CD4-positive, alpha-beta T cell treated with Interleukin-12 subunit alpha and Interleukin-12 subunit beta, for 1 hour (primary cell): ENCODE measurements at regions not wholly inside any gene's neighbourhood (a gene's known extent, or its start where the extent isn't known, plus 50 kb on each side); places are given as distances from the start of the nearest gene placed in this dataset.
"Not testable (repeated sequence)": the region's sequence is repeated elsewhere in the genome, so short reads cannot be mapped to it uniquely, and the experiment has no call there.

Experiments used
- DNase-seq: peaks from one replicate; pipeline ENCODE4 v3.0.0-alpha.2; 2020

GRCh38 chr1:181173761-181174447 lies 85.4 kb downstream of the IER5 start:
- DNase-seq, result no peak

- no peak for DNase-seq
Measured at GRCh38 chr1:181174861-181175260, 86.4 kb downstream of the IER5 start.

- DNase-seq, result no peak
Measured at GRCh38 chr1:181175356-181175910, 86.9 kb downstream of the IER5 start.

DNA sequence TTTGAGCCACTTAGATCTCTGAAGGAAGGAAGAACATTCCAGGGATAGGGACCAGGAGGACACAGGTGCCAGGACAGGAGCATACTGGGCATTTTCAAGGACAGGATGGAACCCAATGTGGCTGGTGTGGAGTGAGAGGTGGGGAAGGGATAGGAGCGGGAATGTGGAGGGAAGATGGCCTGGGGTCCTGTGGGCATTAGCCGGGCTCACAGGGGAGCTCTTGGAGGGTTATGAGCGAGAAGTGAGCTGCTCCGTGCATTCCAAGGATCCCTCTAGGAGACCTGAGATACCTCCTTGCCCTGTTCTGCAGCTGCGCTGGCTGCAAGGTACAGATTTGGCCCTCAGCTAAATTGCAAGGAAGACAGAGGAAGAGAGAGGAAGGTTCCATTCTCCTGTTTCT lies 87.5 kb downstream of the IER5 start:
- DNase-seq, result no peak

DNA sequence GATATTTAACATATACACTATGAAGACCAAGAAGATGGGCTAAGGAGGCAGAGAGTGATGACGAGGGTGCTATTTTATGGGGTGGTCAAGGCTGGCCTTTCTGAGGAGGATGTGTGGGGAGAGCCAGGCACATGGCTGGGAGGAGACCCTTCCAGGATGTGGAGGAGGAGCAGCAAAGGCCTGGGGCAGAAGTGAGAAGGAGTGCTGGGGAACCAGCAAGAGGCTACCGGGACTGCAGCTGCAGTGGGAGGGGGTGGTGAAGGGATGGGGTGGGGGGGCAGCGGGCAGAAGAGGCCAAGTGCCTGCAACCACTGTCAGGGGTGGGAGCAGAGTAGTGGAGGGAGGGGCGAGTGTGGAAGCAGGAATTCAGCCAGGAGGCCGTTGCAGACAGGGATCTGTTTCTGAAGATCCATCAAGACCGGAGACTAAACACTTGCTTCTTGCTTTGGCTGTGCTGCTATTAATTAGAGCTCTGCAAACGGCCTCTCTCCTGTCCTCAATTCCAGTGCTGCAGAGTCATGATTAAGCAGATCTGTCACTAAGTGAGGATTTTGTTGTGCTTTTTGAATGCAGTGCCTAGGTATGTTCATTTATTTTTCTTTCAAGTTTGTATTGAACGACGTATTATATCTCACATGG lies 89.9 kb downstream of the IER5 start:
- no peak for DNase-seq

- DNase-seq, result no peak
Measured at GRCh38 chr1:181179279-181179986, 90.9 kb downstream of the IER5 start.

DNA sequence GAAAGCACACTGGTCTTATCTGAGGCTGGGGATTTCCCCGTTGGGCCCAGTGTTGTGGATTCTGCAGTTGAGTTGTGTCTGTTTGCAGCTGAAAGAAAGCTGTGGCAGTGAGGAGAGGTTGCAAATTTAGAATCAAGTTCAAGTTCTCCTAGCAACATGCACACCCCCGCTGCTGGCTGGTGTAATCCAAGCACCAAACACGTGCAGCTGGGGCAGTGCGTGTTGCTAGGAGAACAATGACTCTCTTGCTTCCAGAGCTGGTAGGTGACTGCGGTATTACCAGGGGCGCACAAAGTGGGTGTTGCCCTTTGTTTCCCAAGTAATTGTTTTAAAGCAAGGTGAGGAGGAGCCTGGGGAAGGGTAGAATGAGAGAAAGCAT lies 91.5 kb downstream of the IER5 start:
- DNase-seq, result peak; percentile 23

DNA sequence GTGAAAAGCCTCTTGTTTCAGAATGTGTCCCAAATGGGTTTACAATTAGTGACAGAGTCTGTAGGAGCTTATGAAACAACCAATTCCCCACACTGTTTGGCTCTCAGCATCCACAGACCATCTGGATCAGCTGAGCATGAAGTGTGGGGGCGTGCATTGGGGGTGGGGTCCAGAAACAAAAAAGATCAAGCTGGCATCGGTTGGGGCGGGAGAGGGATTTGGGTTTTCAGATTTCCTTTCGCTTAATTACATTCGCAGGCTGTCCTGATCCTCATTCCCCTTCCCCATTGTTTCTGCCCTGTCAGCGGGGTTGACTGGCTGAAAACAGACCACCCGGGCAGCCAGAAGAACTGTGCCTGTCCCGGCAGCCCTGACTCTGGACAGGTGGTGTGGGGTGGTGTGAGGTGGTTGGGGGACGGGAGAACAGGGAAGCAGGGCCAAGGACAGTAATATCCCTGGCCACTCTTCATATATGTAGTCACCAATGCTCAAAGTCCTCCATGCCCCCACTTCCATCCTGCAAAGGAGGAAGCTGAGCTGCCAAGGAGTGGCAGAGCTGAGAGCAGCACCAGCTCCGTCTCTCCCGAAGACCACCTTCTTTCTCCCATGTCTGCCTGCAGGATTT lies 92.0 kb downstream of the IER5 start:
- DNase-seq, result no peak

GRCh38 chr1:181181792-181182585 lies 93.5 kb downstream of the IER5 start:
- DNase-seq, result no peak

DNA sequence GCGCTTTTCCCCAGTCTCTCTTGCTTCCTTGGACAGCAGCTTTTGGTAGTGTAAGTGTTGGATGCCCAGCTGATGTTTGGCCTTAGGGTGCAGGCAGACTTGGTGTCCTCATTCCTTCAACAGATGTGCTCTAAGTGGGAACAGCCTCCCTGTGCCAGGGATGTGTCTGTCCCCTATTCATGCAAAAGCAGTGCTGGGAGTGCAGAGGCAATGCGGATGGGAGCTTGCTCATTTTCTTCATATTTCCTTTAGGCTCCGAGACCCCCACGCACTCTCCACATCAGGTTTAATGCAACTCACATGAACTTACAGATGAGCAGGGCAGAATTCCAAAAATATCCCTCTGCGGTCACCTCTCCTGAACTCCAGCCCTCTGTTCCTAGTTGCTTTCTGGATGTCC lies 96.1 kb downstream of the IER5 start:
- no peak for DNase-seq

GRCh38 chr1:181185461-181185860 lies 97.0 kb downstream of the IER5 start:
- DNase-seq, result no peak

GRCh38 chr1:181186133-181186532 lies 97.6 kb downstream of the IER5 start:
- not testable (repeated sequence) for DNase-seq

GRCh38 chr1:181187337-181188126 lies 99.0 kb downstream of the IER5 start:
- no peak for DNase-seq

DNA sequence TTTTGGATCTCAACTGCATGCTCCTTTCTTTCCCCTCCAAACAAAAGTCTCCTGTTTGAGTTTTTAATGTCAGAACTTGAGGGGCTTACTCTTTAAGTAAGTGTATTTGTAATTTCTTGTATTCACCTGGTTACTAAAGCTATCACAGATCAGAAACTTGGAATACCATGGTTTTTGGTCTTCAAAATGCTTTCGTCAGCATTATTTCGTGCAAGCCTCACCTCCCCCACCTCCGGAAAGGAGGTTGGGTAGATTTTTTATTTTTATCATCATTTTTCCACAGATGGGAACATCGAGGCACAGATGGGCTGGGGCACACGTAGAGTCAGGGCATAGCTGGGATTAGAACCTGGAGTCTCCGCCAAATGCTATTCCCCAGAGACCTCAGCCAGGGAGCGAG lies 100.7 kb downstream of the IER5 start:
- no peak for DNase-seq

DNA sequence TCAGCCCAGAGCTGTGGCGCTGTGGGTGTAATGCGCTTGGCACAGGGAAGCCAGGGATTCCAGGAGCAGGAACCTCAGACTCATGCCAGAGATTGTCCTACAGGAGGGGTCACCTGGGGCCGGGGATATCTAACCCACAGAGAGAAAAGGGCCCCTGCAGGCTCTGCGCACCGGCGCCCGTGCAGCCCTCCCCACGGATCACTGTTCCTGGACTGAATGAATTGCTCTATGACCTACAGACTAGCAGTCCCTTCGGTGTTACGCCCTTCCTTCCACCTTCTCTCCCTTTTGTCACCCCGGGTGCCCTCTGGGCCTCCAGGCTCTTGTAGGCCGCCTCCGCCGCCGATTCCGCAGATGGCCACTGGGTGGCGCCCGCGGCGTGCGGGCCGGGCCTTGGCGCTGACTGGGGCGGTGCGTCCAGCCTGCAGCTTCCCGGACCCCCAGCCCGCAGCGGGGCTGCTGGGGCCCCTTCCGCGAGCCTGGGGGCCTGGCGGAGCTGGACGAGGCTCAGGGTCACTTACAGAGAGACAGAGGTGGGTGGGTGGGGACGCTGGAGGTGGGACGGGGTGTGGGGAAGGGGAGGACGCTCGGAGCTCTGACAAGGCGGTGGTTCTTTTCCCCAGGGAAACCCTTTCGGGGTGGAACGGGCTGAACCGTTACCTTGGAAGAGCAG lies 101.3 kb downstream of the IER5 start:
- DNase-seq, result peak; percentile 74

DNA sequence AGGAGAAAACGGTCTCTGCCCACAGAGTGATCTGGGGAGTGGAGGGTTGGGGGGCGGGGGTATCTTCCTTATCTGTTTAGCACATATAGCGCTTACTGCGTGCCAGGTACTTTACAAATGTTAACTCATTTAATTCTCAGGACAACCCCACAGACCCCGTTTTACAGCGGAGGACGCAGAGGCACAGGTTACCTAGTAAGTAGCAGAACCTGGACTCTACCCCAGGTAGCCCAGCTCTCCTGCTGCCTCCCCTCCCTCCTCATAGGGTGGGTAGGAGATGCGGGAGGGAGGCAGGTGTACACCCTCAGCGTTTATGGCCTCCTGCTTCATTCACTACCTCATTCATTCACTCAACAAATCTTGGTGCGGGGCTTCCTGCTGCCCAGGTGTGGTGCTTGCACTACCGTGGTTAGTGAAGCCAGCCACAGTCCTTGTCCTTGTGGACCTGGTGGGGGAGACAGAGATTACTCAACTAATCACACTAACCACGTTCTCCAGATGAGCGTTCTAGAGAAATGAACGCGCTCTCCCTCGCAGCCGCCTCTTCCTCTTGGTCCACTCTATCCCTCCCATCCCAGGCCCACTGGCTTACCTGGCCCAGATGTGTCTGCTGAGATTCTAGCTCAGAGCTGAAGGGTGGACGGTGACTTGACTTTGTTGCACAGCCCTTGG lies 102.0 kb downstream of the IER5 start:
- no peak for DNase-seq

DNA sequence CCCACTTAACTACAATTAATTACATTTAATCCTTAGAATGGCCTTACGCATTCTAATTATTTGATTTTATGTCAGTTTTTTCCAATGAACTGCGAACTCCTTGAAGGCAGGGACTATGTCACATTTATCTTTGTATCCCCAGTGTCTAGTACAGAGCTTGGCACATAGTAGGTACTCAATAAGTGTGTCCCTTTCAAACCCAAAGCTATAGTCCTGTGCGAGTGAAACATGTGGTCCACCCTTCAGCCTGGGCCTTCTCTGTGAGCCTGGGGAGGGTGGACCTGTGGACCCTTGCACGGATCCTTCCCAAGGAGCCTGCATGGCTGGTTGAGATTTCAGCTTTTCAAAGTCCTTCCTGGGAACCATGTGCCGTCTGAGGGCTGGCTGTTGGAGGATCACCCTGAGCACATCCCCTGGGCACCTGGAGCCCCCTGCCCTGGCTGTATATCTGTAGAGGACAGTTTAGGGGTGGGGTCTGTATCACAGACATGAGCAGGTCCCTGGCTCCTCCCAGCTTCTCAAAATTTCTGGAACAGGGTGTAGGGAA lies 103.1 kb downstream of the IER5 start:
- no peak for DNase-seq

DNA sequence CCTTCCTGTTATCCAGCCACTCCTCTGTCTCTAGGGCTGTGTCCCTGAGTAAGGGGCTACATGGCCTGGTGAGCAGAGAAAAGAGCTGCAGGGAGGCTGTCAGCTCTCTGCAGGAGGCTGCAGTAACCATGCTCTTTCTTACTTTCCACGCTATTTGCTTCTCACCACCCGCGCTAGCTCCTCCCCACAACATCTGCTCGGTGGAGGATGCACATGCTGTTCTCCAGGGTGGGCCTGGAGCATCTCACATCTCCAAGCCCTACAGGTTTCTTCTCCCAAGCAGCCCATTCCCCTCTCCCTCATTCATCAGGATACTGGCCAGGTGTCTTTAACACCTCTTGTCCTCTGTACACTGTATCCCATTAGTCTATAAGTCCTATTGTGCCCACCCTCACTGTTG lies 103.8 kb downstream of the IER5 start:
- DNase-seq, result no peak

DNA sequence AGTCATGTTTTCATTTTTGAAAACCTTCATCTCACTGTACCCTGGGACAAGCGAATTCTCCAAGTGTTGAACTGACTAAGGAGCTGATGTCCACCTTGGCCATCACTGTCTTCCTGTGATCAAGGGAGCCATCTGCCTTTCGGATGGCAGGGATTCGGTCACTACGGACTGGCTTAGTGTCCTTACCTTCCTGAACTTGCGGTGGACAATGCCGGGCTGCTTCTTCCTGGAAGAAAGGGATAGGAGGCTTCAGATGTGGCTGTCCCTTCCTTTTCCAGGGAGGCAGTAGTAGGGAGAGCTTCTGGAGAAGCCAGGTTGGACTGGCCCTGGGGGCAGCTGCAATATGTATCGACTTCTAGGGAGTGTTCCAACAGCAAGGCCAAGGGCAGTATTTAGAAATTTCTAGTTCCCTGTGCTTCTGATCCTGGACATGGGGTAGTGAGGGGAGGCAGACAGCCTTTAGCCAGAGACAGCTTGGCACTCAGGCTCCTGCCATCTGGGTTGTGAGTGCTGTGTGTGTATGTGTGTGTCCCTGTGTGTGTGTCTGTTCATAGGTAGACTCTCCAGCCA lies 114.6 kb downstream of the IER5 start:
- DNase-seq, result no peak

GRCh38 chr1:181204530-181204929 lies 116.0 kb downstream of the IER5 start:
- DNase-seq, result no peak
